Sciatic nerve (tissue), 2 donors: ENCODE measurements at regions not wholly inside any gene's neighbourhood (a gene's known extent, or its start where the extent isn't known, plus 50 kb on each side); places are given as distances from the start of the nearest gene placed in this dataset.

ENCODE experiments used
- ATAC-seq: fragments of 200-7000 bp; cut with Tn5 transposase; one replicate; pipeline ENCODE4 v1.9.1; 2020; ENCODE audit warnings: mild to moderate bottlenecking, moderate library complexity
- DNase-seq: peaks from one replicate; pipeline ENCODE4 v3.0.0-alpha.2; 2020; ENCODE audit warnings: low spot score
- intact Hi-C: fragments of 100-400 bp; cut with DNase I; formaldehyde crosslinking; loops from one replicate; pipeline ENCODE4 v1.14.2; 2022
- donor health status: DM: no; HTN: no; CAD: no.
- donor health status: DM: no; HTN: no; CAD: no.

GRCh38 chr9:82675605-82676004 lies 387.3 kb downstream of the RASEF start:
- intact Hi-C loops, result no loop called here
- no peak for ATAC-seq
- DNase-seq, result no peak

GRCh38 chr9:82677086-82677485 lies 385.9 kb downstream of the RASEF start:
- ATAC-seq (no peak), DNase-seq (no peak)
- intact Hi-C loops, result no loop called here

- intact Hi-C loops, result no loop called here
- ATAC-seq (no peak), DNase-seq (no peak)
Measured at GRCh38 chr9:82679472-82679871, 383.5 kb downstream of the RASEF start.

GRCh38 chr9:82680179-82680935 lies 382.6 kb downstream of the RASEF start:
- DNase-seq (no peak), ATAC-seq (no peak)
- intact Hi-C loops, result no loop called here

GRCh38 chr9:82681809-82682208 lies 381.1 kb downstream of the RASEF start:
- intact Hi-C loops, result no loop called here
- DNase-seq (no peak), ATAC-seq (no peak)

- ATAC-seq (no peak), DNase-seq (no peak)
- intact Hi-C loops, result no loop called here
Measured at GRCh38 chr9:82682431-82682830, 380.5 kb downstream of the RASEF start.

- DNase-seq, result no peak
- ATAC-seq, result no peak
- intact Hi-C loops, result no loop called here
Measured at GRCh38 chr9:82695704-82696103, 367.2 kb downstream of the RASEF start.

- ATAC-seq, result no peak
- no peak for DNase-seq
- intact Hi-C loops, result no loop called here
Measured at GRCh38 chr9:82706786-82707185, 356.2 kb downstream of the RASEF start.

GRCh38 chr9:82716821-82717220 lies 346.1 kb downstream of the RASEF start:
- ATAC-seq (no peak), DNase-seq (no peak)
- intact Hi-C loops, result no loop called here

GRCh38 chr9:82720515-82720914 lies 342.4 kb downstream of the RASEF start:
- no peak for ATAC-seq
- no peak for DNase-seq
- intact Hi-C loops, result no loop called here

GRCh38 chr9:82721593-82721992 lies 341.3 kb downstream of the RASEF start:
- DNase-seq, result no peak
- ATAC-seq, result no peak
- intact Hi-C loops, result no loop called here

GRCh38 chr9:82722051-82722450 lies 340.9 kb downstream of the RASEF start:
- intact Hi-C loops, result no loop called here
- ATAC-seq, result no peak
- DNase-seq, result no peak

GRCh38 chr9:82722561-82722960 lies 340.4 kb downstream of the RASEF start:
- DNase-seq (no peak), ATAC-seq (no peak)
- intact Hi-C loops, result no loop called here

- intact Hi-C loops, result no loop called here
- no peak for ATAC-seq
- DNase-seq, result no peak
Measured at GRCh38 chr9:82726424-82727276, 336.3 kb downstream of the RASEF start.

- intact Hi-C loops, result no loop called here
- ATAC-seq (no peak), DNase-seq (no peak)
Measured at GRCh38 chr9:82729141-82729540, 333.8 kb downstream of the RASEF start.

- intact Hi-C loops, result no loop called here
- DNase-seq, result no peak
- no peak for ATAC-seq
Measured at GRCh38 chr9:82729991-82730589, 332.9 kb downstream of the RASEF start.

GRCh38 chr9:82732928-82733327 lies 330.0 kb downstream of the RASEF start:
- no peak for DNase-seq
- no peak for ATAC-seq
- intact Hi-C loops, result no loop called here

GRCh38 chr9:82736126-82736525 lies 326.8 kb downstream of the RASEF start:
- intact Hi-C loops, result no loop called here
- no peak for DNase-seq
- ATAC-seq, result no peak

- intact Hi-C loops, result no loop called here
- ATAC-seq (no peak), DNase-seq (no peak)
Measured at GRCh38 chr9:82736701-82737100, 326.2 kb downstream of the RASEF start.

- ATAC-seq, result no peak
- intact Hi-C loops, result no loop called here
Measured at GRCh38 chr9:82745919-82746318, 317.0 kb downstream of the RASEF start.

More at GRCh38 chr9:82745919-82746318, 317.0 kb downstream of the RASEF start:
- DNase-seq, result no peak
